Immature natural killer cell (primary cell): ENCODE measurements at regions not wholly inside any gene's neighbourhood (a gene's known extent, or its start where the extent isn't known, plus 50 kb on each side); places are given as distances from the start of the nearest gene placed in this dataset.
"Not testable (repeated sequence)": the region's sequence is repeated elsewhere in the genome, so short reads cannot be mapped to it uniquely, and the experiment has no call there.

Source experiments
- DNase-seq, 3 donors: peaks; one replicate each; pipeline ENCODE4 v3.0.0; 2022; ENCODE audit warnings: mixed read lengths in 1 of 3
- H3K27ac Mint-ChIP-seq, 6 donors: one replicate each; pipeline ENCODE4 v1.8.0; 2020; ENCODE audit warnings: mixed read lengths in 6 of 6, mild to moderate bottlenecking in 5 of 6, inconsistent platforms in 4 of 6, moderate library complexity in 3 of 6
- H3K27me3 Mint-ChIP-seq, 3 donors: one replicate each; pipeline ENCODE4 v1.8.0; 2020 to 2021; ENCODE audit warnings: low read depth in 3 of 3, mild to moderate bottlenecking in 3 of 3, mixed read lengths in 3 of 3, moderate library complexity in 3 of 3, inconsistent platforms in 1 of 3
- H3K36me3 Mint-ChIP-seq, 3 donors: one replicate each; pipeline ENCODE4 v1.8.0; 2020; ENCODE audit warnings: mixed read lengths in 3 of 3, inconsistent platforms in 2 of 3, mild to moderate bottlenecking in 2 of 3
- H3K4me1 Mint-ChIP-seq, 2 donors: one replicate each; pipeline ENCODE4 v1.8.0; 2020; ENCODE audit warnings: inconsistent platforms in 2 of 2, mild to moderate bottlenecking in 2 of 2, mixed read lengths in 2 of 2, moderate library complexity in 1 of 2
- H3K4me3 Mint-ChIP-seq, 5 donors: one replicate each; pipeline ENCODE4 v1.8.0; 2020; ENCODE audit warnings: mild to moderate bottlenecking in 5 of 5, mixed read lengths in 5 of 5, inconsistent platforms in 3 of 5, moderate library complexity in 3 of 5
- H3K9me3 Mint-ChIP-seq, 6 donors: one replicate each; pipeline ENCODE4 v1.8.0; 2020; ENCODE audit warnings: mild to moderate bottlenecking in 6 of 6, mixed read lengths in 6 of 6, inconsistent platforms in 4 of 6, moderate library complexity in 3 of 6

- Mint-ChIP-seq H3K4me3 (no peak overlapping the region), H3K9me3 (peaks cover 7 to 29% (median 14%) of the 10 kb centered on the region in 6 donors), H3K4me1 (no peaks in the 10 kb centered on the region), H3K27ac (no peak overlapping the region), H3K27me3 (no peaks in the 10 kb centered on the region), H3K36me3 (peaks cover 0 to 4% (median 0%) of the 10 kb centered on the region in 3 donors)
- no peak for DNase-seq
Measured at GRCh38 chr7:14978687-14979086, 76.1 kb upstream of the DGKB start.

DNA sequence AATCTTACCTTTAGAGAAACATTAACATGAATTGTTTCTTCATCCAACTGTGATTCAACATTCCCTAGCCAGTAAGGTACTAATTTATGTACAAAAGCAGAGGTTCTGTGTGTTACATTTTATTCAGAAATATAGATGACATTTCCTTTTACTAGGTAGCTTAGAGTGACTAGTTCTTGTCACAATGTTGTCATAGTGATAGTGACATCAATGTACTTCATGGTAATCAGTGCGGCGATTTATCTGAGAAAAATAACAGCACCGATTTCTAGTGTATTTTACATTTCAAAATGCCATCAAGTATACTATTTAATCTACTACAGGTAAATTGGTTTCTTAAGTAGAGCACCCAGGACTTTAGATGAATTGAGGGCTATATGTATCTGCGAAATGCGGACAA, 72.1 kb upstream of the DGKB start:
- no peak overlapping the region for H3K27ac Mint-ChIP-seq
- H3K36me3 Mint-ChIP-seq: no peaks in the 10 kb centered on the region
- H3K4me1 Mint-ChIP-seq: no peaks in the 10 kb centered on the region
- peaks cover 0 to 2% (median 0%) of the 10 kb centered on the region in 3 donors for H3K27me3 Mint-ChIP-seq
- no peak for DNase-seq
- peaks cover 0 to 18% (median 7%) of the 10 kb centered on the region in 6 donors for H3K9me3 Mint-ChIP-seq
- no peak overlapping the region for H3K4me3 Mint-ChIP-seq

DNA sequence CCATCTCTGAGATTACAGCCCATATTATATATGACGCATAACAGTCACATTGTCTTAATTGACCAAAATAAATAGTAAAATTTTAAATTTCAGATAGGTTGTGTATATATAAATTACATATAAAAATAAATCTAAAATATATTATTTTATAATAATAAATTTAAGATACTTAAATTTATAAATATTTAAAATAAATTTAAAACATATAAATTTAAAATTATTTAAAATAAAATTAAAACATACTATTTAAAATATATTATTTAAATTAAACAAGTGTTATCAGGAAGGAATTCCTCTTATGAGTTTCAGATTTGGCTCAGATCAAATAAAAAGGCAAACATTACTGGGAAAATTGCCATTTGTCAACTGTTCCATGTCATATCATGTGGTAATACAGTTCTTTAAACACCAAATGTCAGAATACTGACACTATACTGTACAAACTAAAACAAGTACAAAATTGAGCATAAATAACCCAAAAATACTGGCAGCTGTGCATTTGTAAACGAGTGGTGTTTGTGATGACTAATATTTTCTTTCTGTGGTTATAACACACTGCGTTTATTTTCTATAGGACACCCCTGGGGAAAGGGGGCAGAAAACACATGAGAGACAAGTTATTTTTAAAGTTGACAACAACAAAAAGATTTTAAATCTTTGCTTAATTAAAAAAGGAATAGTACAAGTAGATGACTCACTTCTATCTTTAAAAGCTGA, 71.3 kb upstream of the DGKB start:
- H3K4me1 Mint-ChIP-seq: no peaks in the 10 kb centered on the region
- no peak overlapping the region for H3K27ac Mint-ChIP-seq
- peaks cover 0 to 2% (median 0%) of the 10 kb centered on the region in 3 donors for H3K27me3 Mint-ChIP-seq
- H3K9me3 Mint-ChIP-seq: peaks cover 0 to 21% (median 7%) of the 10 kb centered on the region in 6 donors
- H3K4me3 Mint-ChIP-seq: no peak overlapping the region
- DNase-seq: no peak
- H3K36me3 Mint-ChIP-seq: no peaks in the 10 kb centered on the region

GRCh38 chr7:14971678-14972077, 69.1 kb upstream of the DGKB start:
- DNase-seq: not testable (repeated sequence)

GRCh38 chr7:14967376-14967775, 64.8 kb upstream of the DGKB start:
- not testable (repeated sequence) for H3K27ac Mint-ChIP-seq

More at GRCh38 chr7:14971678-14972077, 69.1 kb upstream of the DGKB start:
- not testable (repeated sequence) for H3K27ac Mint-ChIP-seq, H3K4me3 Mint-ChIP-seq, H3K36me3 Mint-ChIP-seq, H3K27me3 Mint-ChIP-seq, H3K4me1 Mint-ChIP-seq
- peaks cover 0 to 18% (median 5%) of the 10 kb centered on the region in 6 donors for H3K9me3 Mint-ChIP-seq

DNA sequence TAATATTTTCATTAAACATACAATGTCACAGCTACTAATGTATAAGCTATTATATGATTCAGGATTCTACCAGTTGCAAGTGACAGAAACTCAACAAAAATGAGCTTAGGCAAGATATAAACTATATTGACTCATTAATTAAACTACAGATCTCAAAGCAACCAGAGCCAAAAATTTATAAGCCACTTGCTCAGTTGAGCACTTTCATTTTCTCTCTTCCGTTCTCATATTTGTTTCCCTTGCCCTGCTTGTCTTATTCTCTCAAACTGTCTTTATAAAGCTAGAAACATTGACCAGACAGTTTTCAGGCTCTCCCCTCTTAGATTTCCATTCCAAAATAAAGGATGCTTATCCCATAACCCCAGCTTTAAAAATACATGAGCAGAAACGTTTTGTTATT, 60.2 kb upstream of the DGKB start:
- H3K4me1 Mint-ChIP-seq: no peaks in the 10 kb centered on the region
- peaks cover 2 to 29% (median 6%) of the 10 kb centered on the region in 6 donors for H3K9me3 Mint-ChIP-seq

More at GRCh38 chr7:14967376-14967775, 64.8 kb upstream of the DGKB start:
- not testable (repeated sequence) for DNase-seq, H3K4me3 Mint-ChIP-seq, H3K36me3 Mint-ChIP-seq, H3K4me1 Mint-ChIP-seq, H3K27me3 Mint-ChIP-seq
- peaks cover 2 to 22% (median 7%) of the 10 kb centered on the region in 6 donors for H3K9me3 Mint-ChIP-seq

DNA sequence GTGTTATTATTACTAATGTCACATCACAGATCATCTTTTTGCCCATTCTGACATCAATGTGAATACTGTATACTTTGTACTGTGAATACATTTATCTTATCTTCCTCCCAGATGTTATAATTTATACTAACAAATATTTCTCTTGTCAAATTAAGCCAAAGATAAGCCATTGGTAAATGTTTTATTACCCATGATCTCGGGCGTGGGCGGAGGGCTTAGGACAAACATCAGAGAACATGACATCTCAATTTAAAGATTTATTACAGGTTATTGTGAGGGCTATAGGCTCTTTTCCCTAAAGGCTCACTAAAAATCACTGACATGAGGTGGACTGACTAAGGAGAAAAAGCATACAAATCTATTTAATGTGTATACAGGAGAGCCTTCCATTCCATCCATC, 58.2 kb upstream of the DGKB start:
- Mint-ChIP-seq H3K4me1 (no peaks in the 10 kb centered on the region), H3K36me3 (no peaks in the 10 kb centered on the region), H3K9me3 (peaks cover 3 to 46% (median 6%) of the 10 kb centered on the region in 6 donors), H3K27ac (no peak overlapping the region), H3K27me3 (peaks cover 0 to 1% (median 0%) of the 10 kb centered on the region in 3 donors), H3K4me3 (no peak overlapping the region)
- no peak for DNase-seq

More for the DNA sequence above, 60.2 kb upstream of the DGKB start:
- Mint-ChIP-seq H3K27me3 (peaks cover 0 to 1% (median 0%) of the 10 kb centered on the region in 3 donors), H3K4me3 (no peak overlapping the region), H3K36me3 (no peaks in the 10 kb centered on the region), H3K27ac (no peak overlapping the region)
- no peak for DNase-seq

DNA sequence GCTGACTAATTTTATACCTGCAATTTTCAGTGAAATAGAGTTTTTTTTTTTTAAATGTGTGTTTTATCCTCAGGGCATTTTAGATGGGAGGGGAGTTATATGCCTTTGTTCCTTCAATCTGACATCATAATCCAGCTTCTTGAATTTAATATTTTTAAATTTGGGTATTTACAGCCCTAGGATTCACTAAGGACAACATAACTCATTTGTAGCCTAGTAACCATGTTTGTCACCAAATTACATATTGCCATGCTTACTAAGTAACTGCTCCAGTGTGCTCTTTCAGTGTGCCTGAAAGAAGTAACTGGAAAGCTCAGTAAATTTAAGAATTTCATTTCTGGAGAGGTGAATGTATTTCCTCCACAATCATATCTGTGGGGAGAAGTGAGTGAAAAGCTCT, 56.8 kb upstream of the DGKB start:
- Mint-ChIP-seq H3K9me3 (peaks cover 4 to 41% (median 6%) of the 10 kb centered on the region in 6 donors), H3K4me3 (no peak overlapping the region), H3K36me3 (no peaks in the 10 kb centered on the region), H3K27ac (no peak overlapping the region), H3K27me3 (peaks cover 0 to 1% (median 0%) of the 10 kb centered on the region in 3 donors), H3K4me1 (no peaks in the 10 kb centered on the region)
- no peak for DNase-seq

- peaks cover 0 to 2% (median 1%) of the 10 kb centered on the region in 3 donors for H3K27me3 Mint-ChIP-seq
- H3K9me3 Mint-ChIP-seq: peaks cover 3 to 43% (median 9%) of the 10 kb centered on the region in 6 donors
- no peaks in the 10 kb centered on the region for H3K4me1 Mint-ChIP-seq
- H3K27ac Mint-ChIP-seq: no peak overlapping the region
- no peaks in the 10 kb centered on the region for H3K36me3 Mint-ChIP-seq
- no peak overlapping the region for H3K4me3 Mint-ChIP-seq
- DNase-seq: no peak
Measured at GRCh38 chr7:14954035-14954434, 51.5 kb upstream of the DGKB start.
